OCI-LY7 (cell line): ENCODE measurements at regions not wholly inside any gene's neighbourhood (a gene's known extent, or its start where the extent isn't known, plus 50 kb on each side); places are given as distances from the start of the nearest gene placed in this dataset.

Experiments
- BruUV-seq: library from RNA; stranded (reverse); fragments of 400-500 nt; replicated peaks from 2 replicates; lab custom pipeline; 2021; lab: Mats Ljungman, UMichigan
- CTCF ChIA-PET: fragments of 300-600 bp; sonication (Branson Sonifier 250); formaldehyde crosslinking; loops from one replicate; lab custom pipeline; 2022; ENCODE audit warnings: antibody characterized with exemption; ENCODE audit not compliant: unreplicated experiment; lab: Charles Lee
- POLR2A ChIA-PET: fragments of 300-600 bp; sonication (Branson Sonifier 250); formaldehyde crosslinking; loops from one replicate; lab custom pipeline; 2022; ENCODE audit warnings: antibody characterized with exemption; lab: Charles Lee
- DNase-seq: peaks from one replicate; pipeline ENCODE4 v3.0.0-alpha.2; 2015; ENCODE audit warnings: low spot score
- H2AFZ ChIP-seq: fragments of 200-600 bp; sonication (generic), shearing (Covaris generic); 2 replicates; pipeline ENCODE4 v1.6.1; 2014; ENCODE audit warnings: mild to moderate bottlenecking, antibody characterized with exemption, low read length, moderate library complexity
- H3K27ac ChIP-seq: fragments of 200-600 bp; sonication (generic); 2 replicates; pipeline ENCODE4 v1.5.1; 2014; ENCODE audit warnings: mixed run types, low read depth, mild to moderate bottlenecking, moderate library complexity, low read length, inconsistent platforms; ENCODE audit not compliant: poor library complexity, severe bottlenecking
- H3K36me3 ChIP-seq: fragments of 200-600 bp; sonication (generic); 2 replicates; pipeline ENCODE4 v1.6.1; 2014; ENCODE audit warnings: mild to moderate bottlenecking, antibody characterized with exemption, low read length, moderate library complexity, mixed read lengths; ENCODE audit not compliant: insufficient read depth
- H3K4me1 ChIP-seq: fragments of 200-600 bp; sonication (generic); 2 replicates; pipeline ENCODE4 v1.5.1; 2014; ENCODE audit warnings: mild to moderate bottlenecking, low read length; ENCODE audit not compliant: insufficient read depth, poor library complexity, severe bottlenecking
- H3K4me2 ChIP-seq: fragments of 200-600 bp; sonication (generic); 2 replicates; pipeline ENCODE4 v1.6.1; 2014; ENCODE audit warnings: mild to moderate bottlenecking, low read length
- H3K4me3 ChIP-seq: fragments of 200-600 bp; sonication (generic); 2 replicates; pipeline ENCODE4 v1.5.1; 2014; ENCODE audit warnings: mild to moderate bottlenecking, low read depth, low read length; ENCODE audit not compliant: poor library complexity, severe bottlenecking
- H3K79me2 ChIP-seq: fragments of 200-600 bp; sonication (generic); 2 replicates; pipeline ENCODE4 v1.6.1; 2016; ENCODE audit warnings: low read depth, mild to moderate bottlenecking, low read length, moderate library complexity, mixed read lengths; ENCODE audit not compliant: insufficient read depth
- H3K9me2 ChIP-seq: fragments of 200-600 bp; sonication (generic); 2 replicates; pipeline ENCODE4 v1.6.1; 2016; ENCODE audit warnings: mild to moderate bottlenecking, low read length, mixed read lengths; ENCODE audit not compliant: insufficient read depth
- H3K9me3 ChIP-seq: fragments of 200-600 bp; sonication (generic); 2 replicates; pipeline ENCODE4 v1.6.1; 2014; ENCODE audit warnings: mild to moderate bottlenecking, mixed run types, low read length, mixed read lengths
- H4K20me1 ChIP-seq: fragments of 200-600 bp; sonication (generic); 2 replicates; pipeline ENCODE4 v1.6.1; 2014; ENCODE audit warnings: mild to moderate bottlenecking, antibody characterized with exemption, low read length, moderate library complexity, mixed read lengths; ENCODE audit not compliant: insufficient read depth
- EZH2phosphoT487 ChIP-seq: fragments of 200-600 bp; sonication (generic); IDR thresholded peaks from 2 replicates; pipeline ENCODE4 v1.6.1; 2018; ENCODE audit warnings: low read depth, borderline replicate concordance, mild to moderate bottlenecking, mixed run types, antibody characterized with exemption, low read length, moderate library complexity, mixed read lengths
- intact Hi-C: fragments of 100-400 bp; cut with micrococcal nuclease; formaldehyde crosslinking; loops from one replicate; pipeline ENCODE4 v1.10.0; 2022; ENCODE audit not compliant: unreplicated experiment
- TF ChIP-seq, protein P1 (sequence below): fragments of 200-600 bp; sonication (generic); conservative IDR thresholded peaks from 2 replicates; pipeline ENCODE4 v1.5.1; 2014; ENCODE audit warnings: mild to moderate bottlenecking, antibody characterized with exemption, low read length, moderate library complexity, mixed read lengths

DNA sequence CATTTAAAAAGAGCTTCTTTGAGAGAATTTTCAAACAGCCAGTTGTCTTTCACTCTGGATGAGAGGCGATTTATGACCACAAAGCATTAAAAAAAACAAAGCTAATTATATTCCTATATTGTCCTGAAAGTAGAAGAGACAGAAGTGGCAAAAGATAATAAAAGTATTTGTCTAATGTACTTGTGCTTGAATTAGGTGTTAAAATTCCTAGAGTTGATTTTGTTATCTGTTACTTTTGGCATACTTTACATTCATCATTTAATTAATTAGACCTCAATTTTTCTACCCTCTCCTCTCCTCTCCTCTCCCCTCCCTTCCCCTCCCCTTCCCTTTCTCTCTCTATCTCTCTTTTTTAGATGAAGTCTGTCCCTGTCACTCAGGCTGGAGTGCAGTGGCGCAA lies 635.1 kb upstream of the ZNF385D start:
- BruUV-seq, result no TSS peak
- intact Hi-C loops, result no loop called here
- Histone ChIP-seq H3K4me3 (no peak overlapping the region), H3K9me2 (no peaks in the 10 kb centered on the region), H3K4me2 (no peak overlapping the region), H3K79me2 (no peaks in the 10 kb centered on the region), H3K9me3 (no peaks in the 10 kb centered on the region), H4K20me1 (no peaks in the 10 kb centered on the region), H3K4me1 (no peaks in the 10 kb centered on the region), H2AFZ (no peak overlapping the region), H3K36me3 (no peaks in the 10 kb centered on the region), H3K27ac (no peak overlapping the region)
- POLR2A ChIA-PET, result interaction anchor here (0.5 to 1.4 kb wide), 3 partner anchors 13 to 297 kb away, joined by 3 to 5 read pairs (median 3); no protein-coding TSS in a partner anchor
- no peak for DNase-seq
- CTCF ChIA-PET, result no interaction called here
- no peak for TF ChIP-seq EZH2phosphoT487
- TF ChIP-seq, protein P1, sequence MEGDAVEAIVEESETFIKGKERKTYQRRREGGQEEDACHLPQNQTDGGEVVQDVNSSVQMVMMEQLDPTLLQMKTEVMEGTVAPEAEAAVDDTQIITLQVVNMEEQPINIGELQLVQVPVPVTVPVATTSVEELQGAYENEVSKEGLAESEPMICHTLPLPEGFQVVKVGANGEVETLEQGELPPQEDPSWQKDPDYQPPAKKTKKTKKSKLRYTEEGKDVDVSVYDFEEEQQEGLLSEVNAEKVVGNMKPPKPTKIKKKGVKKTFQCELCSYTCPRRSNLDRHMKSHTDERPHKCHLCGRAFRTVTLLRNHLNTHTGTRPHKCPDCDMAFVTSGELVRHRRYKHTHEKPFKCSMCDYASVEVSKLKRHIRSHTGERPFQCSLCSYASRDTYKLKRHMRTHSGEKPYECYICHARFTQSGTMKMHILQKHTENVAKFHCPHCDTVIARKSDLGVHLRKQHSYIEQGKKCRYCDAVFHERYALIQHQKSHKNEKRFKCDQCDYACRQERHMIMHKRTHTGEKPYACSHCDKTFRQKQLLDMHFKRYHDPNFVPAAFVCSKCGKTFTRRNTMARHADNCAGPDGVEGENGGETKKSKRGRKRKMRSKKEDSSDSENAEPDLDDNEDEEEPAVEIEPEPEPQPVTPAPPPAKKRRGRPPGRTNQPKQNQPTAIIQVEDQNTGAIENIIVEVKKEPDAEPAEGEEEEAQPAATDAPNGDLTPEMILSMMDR, result no peak

DNA sequence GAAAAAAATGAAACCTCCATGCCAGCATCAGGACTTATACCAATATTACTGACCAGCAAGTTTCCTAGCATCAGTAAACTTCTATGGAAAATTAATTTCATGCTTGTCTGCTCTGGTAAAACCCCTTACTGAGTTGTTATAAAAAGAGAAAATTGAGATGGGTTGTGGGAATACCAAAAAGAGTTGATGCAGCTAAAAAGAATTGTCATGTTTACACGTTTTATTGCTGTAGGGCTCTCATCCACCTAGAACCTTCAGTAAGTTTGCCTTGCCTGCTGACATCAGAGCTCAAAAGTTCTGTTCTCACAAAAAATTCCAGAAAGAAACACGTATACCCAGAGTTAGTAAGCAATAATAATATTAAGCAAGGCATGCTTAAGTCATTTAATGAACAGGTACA lies 641.3 kb upstream of the ZNF385D start:
- Histone ChIP-seq H3K9me3 (no peaks in the 10 kb centered on the region), H2AFZ (no peak overlapping the region), H3K27ac (no peak overlapping the region), H3K4me2 (no peak overlapping the region), H3K4me1 (no peaks in the 10 kb centered on the region), H4K20me1 (no peaks in the 10 kb centered on the region), H3K79me2 (no peaks in the 10 kb centered on the region), H3K4me3 (no peak overlapping the region), H3K36me3 (no peaks in the 10 kb centered on the region), H3K9me2 (no peaks in the 10 kb centered on the region)
- BruUV-seq, result no TSS peak
- TF ChIP-seq, protein P1, result no peak
- TF ChIP-seq EZH2phosphoT487, result no peak
- ChIA-PET CTCF (no interaction called here), POLR2A (no interaction called here)
- intact Hi-C loops, result no loop called here
- DNase-seq, result no peak

DNA sequence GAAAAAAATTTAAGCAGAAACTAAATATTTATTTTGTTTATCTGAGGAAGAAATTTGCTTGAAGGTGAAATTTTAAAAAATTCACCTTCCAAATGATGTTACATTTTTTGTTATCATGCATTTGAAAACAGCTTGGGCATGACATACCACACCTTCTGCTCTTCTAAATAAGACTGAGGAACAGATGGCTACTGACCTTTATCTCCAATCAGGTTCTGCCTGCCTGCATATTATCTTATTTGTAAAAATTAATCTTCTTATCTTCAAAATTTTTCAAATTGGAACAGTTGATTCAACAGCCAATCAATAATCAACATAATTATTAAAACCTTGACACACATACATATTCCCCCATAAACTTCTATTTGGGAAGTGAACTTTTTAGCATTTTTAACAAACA lies 641.8 kb upstream of the ZNF385D start:
- ChIA-PET CTCF (no interaction called here), POLR2A (no interaction called here)

More for the DNA sequence above, 641.8 kb upstream of the ZNF385D start:
- Histone ChIP-seq H4K20me1 (no peaks in the 10 kb centered on the region), H3K27ac (no peak overlapping the region), H3K79me2 (no peaks in the 10 kb centered on the region), H3K4me3 (no peak overlapping the region), H3K36me3 (no peaks in the 10 kb centered on the region), H3K4me1 (no peaks in the 10 kb centered on the region), H3K4me2 (no peak overlapping the region), H3K9me2 (no peaks in the 10 kb centered on the region), H2AFZ (no peak overlapping the region), H3K9me3 (no peaks in the 10 kb centered on the region)
- no TSS peak for BruUV-seq
- no peak for DNase-seq
- intact Hi-C loops, result no loop called here
- no peak for TF ChIP-seq EZH2phosphoT487
- TF ChIP-seq, protein P1, result no peak
